GM19043 (cell line): ENCODE measurements at regions not wholly inside any gene's neighbourhood (a gene's known extent, or its start where the extent isn't known, plus 50 kb on each side); places are given as distances from the start of the nearest gene placed in this dataset.

Experiments
- ATAC-seq: cut with Tn5 transposase; IDR thresholded peaks from one replicate; pipeline ENCODE4 v1.9.1; 2021; ENCODE audit warnings: low read depth; ENCODE audit not compliant: unreplicated experiment

GRCh38 chr14:56933446-56933845 lies 123.2 kb upstream of the OTX2 start:
- ATAC-seq = no peak

GRCh38 chr14:56918849-56919574 lies 108.7 kb upstream of the OTX2 start:
- ATAC-seq = no peak

GRCh38 chr14:56905282-56905681 lies 95.0 kb upstream of the OTX2 start:
- ATAC-seq = no peak

- ATAC-seq = no peak
Observed at GRCh38 chr14:56903304-56903969, 93.2 kb upstream of the OTX2 start.

GRCh38 chr14:56902385-56902784 lies 92.1 kb upstream of the OTX2 start:
- ATAC-seq = no peak

GRCh38 chr14:56900726-56901125 lies 90.4 kb upstream of the OTX2 start:
- ATAC-seq = no peak

GRCh38 chr14:56899829-56900228 lies 89.5 kb upstream of the OTX2 start:
- no peak for ATAC-seq

GRCh38 chr14:56896922-56897321 lies 86.6 kb upstream of the OTX2 start:
- no peak for ATAC-seq

- ATAC-seq = no peak
Observed at GRCh38 chr14:56896231-56896630, 86.0 kb upstream of the OTX2 start.

GRCh38 chr14:56895154-56895553 lies 84.9 kb upstream of the OTX2 start:
- no peak for ATAC-seq

GRCh38 chr14:56894591-56894991 lies 84.3 kb upstream of the OTX2 start:
- ATAC-seq = no peak

- no peak for ATAC-seq
Observed at GRCh38 chr14:56892959-56893358, 82.7 kb upstream of the OTX2 start.

GRCh38 chr14:56891226-56891625 lies 80.9 kb upstream of the OTX2 start:
- ATAC-seq = no peak

- ATAC-seq = no peak
Observed at GRCh38 chr14:56889705-56890104, 79.4 kb upstream of the OTX2 start.

GRCh38 chr14:56888274-56888673 lies 78.0 kb upstream of the OTX2 start:
- ATAC-seq = no peak

- no peak for ATAC-seq
Observed at GRCh38 chr14:56887216-56887615, 76.9 kb upstream of the OTX2 start.

- ATAC-seq = no peak
Observed at GRCh38 chr14:56886471-56887062, 76.3 kb upstream of the OTX2 start.

GRCh38 chr14:56885825-56886224 lies 75.5 kb upstream of the OTX2 start:
- ATAC-seq = no peak

GRCh38 chr14:56884617-56885016 lies 74.3 kb upstream of the OTX2 start:
- ATAC-seq = no peak

GRCh38 chr14:56881181-56881580 lies 70.9 kb upstream of the OTX2 start:
- no peak for ATAC-seq

GRCh38 chr14:56878766-56879165 lies 68.5 kb upstream of the OTX2 start:
- ATAC-seq = no peak

- no peak for ATAC-seq
Observed at GRCh38 chr14:56875104-56875675, 64.9 kb upstream of the OTX2 start.
